K562 (cell line): ENCODE measurements at regions not wholly inside any gene's neighbourhood (a gene's known extent, or its start where the extent isn't known, plus 50 kb on each side); places are given as distances from the start of the nearest gene placed in this dataset.
"Not testable (repeated sequence)": the region's sequence is repeated elsewhere in the genome, so short reads cannot be mapped to it uniquely, and the experiment has no call there.

ENCODE experiments used
- ATAC-seq: fragments of 200-7000 bp; cut with Tn5 transposase; 3 replicates; pipeline ENCODE4 v1.9.1; 2020; ENCODE audit warnings: moderate library complexity
- BruUV-seq: library from RNA; stranded (reverse); fragments of 400-500 nt; replicated peaks from 2 replicates; lab custom pipeline; 2021; lab: Mats Ljungman, UMichigan
- CTCF ChIA-PET: fragments of 300-600 bp; formaldehyde crosslinking; extraction: SDS; loops from one replicate; lab custom pipeline; 2021; ENCODE audit warnings: low intra/inter-chr PET ratio; lab: Yijun Ruan, JAX
- POLR2A ChIA-PET: fragments of 300-600, 350-650 bp; sonication (Branson Sonifier 250); formaldehyde crosslinking; extraction: SDS; loops from one replicate; lab custom pipeline; 2021; ENCODE audit warnings: antibody characterized with exemption, inconsistent platforms; lab: Yijun Ruan, JAX
- DNase-seq, 4 experiments: peaks; one replicate each; pipeline versions ENCODE4 v3.0.0 to v3.0.0-alpha.2; 2011 to 2018; ENCODE audit warnings: low spot score in 3 of 4, mixed read lengths in 3 of 4; ENCODE audit errors: extremely low read depth in 1 of 4
- FAIRE-seq: peaks from 2 replicates; lab custom pipeline; 2011; peaks lifted over from hg19 to GRCh38; lab: Jason Lieb, UNC
- H2AFZ ChIP-seq: 2 replicates; pipeline ENCODE4 v1.6.0; 2011; ENCODE audit warnings: low read depth, low read length, control low read depth, inconsistent platforms
- H3K27ac ChIP-seq: fragments of 200-600 bp; 3 replicates; pipeline ENCODE4 v1.8.0; 2011; ENCODE audit warnings: low read depth, mild to moderate bottlenecking, control low read depth, inconsistent platforms, low read length, moderate library complexity, mixed read lengths; ENCODE audit errors: extremely low read depth
- H3K27me3 ChIP-seq, 2 experiments: fragments of 300-600 bp in 1 of 2; 2 replicates in 1 of 2; 3 replicates in 1 of 2; pipeline versions ENCODE4 v1.6.0 to v1.8.0; 2011; ENCODE audit warnings: inconsistent platforms in 2 of 2, low read length in 2 of 2, mild to moderate bottlenecking in 1 of 2, mixed read lengths in 1 of 2, moderate library complexity in 1 of 2; ENCODE audit not compliant: control insufficient read depth in 2 of 2, insufficient read depth in 2 of 2
- H3K36me3 ChIP-seq: fragments of 300-600 bp; 3 replicates; pipeline ENCODE4 v1.8.0; 2011; ENCODE audit warnings: mild to moderate bottlenecking, low read length, inconsistent platforms; ENCODE audit not compliant: control insufficient read depth, insufficient read depth
- H3K4me1 ChIP-seq, 2 experiments: fragments of 200-600 bp in 1 of 2; replicated peaks in 1 of 2; 2 replicates in 1 of 2; 3 replicates in 1 of 2; pipeline versions ENCODE4 v1.5.1 to v1.8.0; 2011; ENCODE audit warnings: inconsistent platforms in 2 of 2, low read length in 2 of 2, mild to moderate bottlenecking in 1 of 2, mixed read lengths in 1 of 2, moderate library complexity in 1 of 2; ENCODE audit not compliant: control insufficient read depth in 2 of 2, insufficient read depth in 2 of 2
- H3K4me2 ChIP-seq: 2 replicates; pipeline ENCODE4 v1.6.1; 2011; ENCODE audit warnings: low read length, control low read depth, inconsistent platforms, mixed read lengths; ENCODE audit not compliant: insufficient read depth
- H3K4me3 ChIP-seq: fragments of 200-600 bp; sonication (generic), shearing (Covaris generic); 2 replicates; pipeline ENCODE4 v1.5.1; 2016; ENCODE audit warnings: control low read depth, inconsistent platforms
- H3K79me2 ChIP-seq: fragments of 200-600 bp; 3 replicates; pipeline ENCODE4 v1.8.0; 2011; ENCODE audit warnings: low read length, inconsistent platforms; ENCODE audit not compliant: control insufficient read depth, insufficient read depth
- H3K9ac ChIP-seq, 2 experiments: 2 replicates each; pipeline versions ENCODE4 v1.6.0 to v1.6.1; 2011; ENCODE audit warnings: low read depth in 2 of 2, low read length in 2 of 2, control low read depth in 1 of 2, inconsistent platforms in 1 of 2, mild to moderate bottlenecking in 1 of 2, mixed read lengths in 1 of 2; ENCODE audit not compliant: insufficient read depth in 1 of 2
- H3K9me1 ChIP-seq: one replicate; pipeline ENCODE4 v1.6.0; 2011; ENCODE audit warnings: inconsistent platforms, mild to moderate bottlenecking, low read length, moderate library complexity; ENCODE audit not compliant: control insufficient read depth, insufficient read depth
- H3K9me3 ChIP-seq: replicated peaks from 2 replicates; pipeline ENCODE4 v1.5.1; 2011; ENCODE audit warnings: low read depth, low read length, inconsistent platforms; ENCODE audit not compliant: control insufficient read depth, insufficient read depth
- H4K20me1 ChIP-seq: replicated peaks from 2 replicates; pipeline ENCODE4 v1.6.1; 2011; ENCODE audit warnings: low read length, inconsistent platforms, mixed read lengths; ENCODE audit not compliant: control insufficient read depth, insufficient read depth
- C11orf30 ChIP-seq: fragments of 450-650 bp; IDR thresholded peaks from 2 replicates; pipeline ENCODE4 v1.6.1; 2016; ENCODE audit warnings: low read depth, mild to moderate bottlenecking
- MAFG ChIP-seq: fragments of 450-650 bp; conservative IDR thresholded peaks from 2 replicates; pipeline ENCODE4 v1.6.1; 2016; ENCODE audit warnings: missing genetic modification characterization, missing compliant biosample characterization
- ZNF124 ChIP-seq: sonication (generic); formaldehyde crosslinking; IDR thresholded peaks from 2 replicates; pipeline ENCODE4 v1.8.1; 2022; ENCODE audit warnings: missing genetic modification reagents
- ZNF316 ChIP-seq: fragments of 450-650 bp; IDR thresholded peaks from 2 replicates; pipeline ENCODE4 v1.6.1; 2016
- WGBS: fragments of 100-300 bp; shearing (Covaris generic); methylation state at CpG from one replicate; pipeline ENCODE4 v1.1.6; 2016; ENCODE audit warnings: low coverage, mixed read lengths; ENCODE audit not compliant: insufficient coverage; ENCODE audit errors: missing lambda C conversion rate; 5-methylcytosine and 5-hydroxymethylcytosine counted together
- in situ Hi-C: fragments of 300-500 bp; cut with MboI; formaldehyde crosslinking; loops from 4 replicates; pipeline ENCODE4 v1.15.0; 2018; ENCODE audit warnings: inconsistent platforms, mixed read lengths
- intact Hi-C: fragments of 100-400 bp; cut with micrococcal nuclease; formaldehyde crosslinking; loops from 2 replicates; pipeline ENCODE4 v1.14.2; 2022
- TF ChIP-seq, protein P1 (sequence below), 2 experiments: fragments of 450-650 bp in 1 of 2; sonication (generic) in 1 of 2; formaldehyde crosslinking; conservative IDR thresholded peaks; 2 replicates each; pipeline versions ENCODE4 v1.4.0 to v1.8.1; 2020 to 2022; ENCODE audit warnings: mild to moderate bottlenecking in 1 of 2, missing genetic modification reagents in 1 of 2

DNA sequence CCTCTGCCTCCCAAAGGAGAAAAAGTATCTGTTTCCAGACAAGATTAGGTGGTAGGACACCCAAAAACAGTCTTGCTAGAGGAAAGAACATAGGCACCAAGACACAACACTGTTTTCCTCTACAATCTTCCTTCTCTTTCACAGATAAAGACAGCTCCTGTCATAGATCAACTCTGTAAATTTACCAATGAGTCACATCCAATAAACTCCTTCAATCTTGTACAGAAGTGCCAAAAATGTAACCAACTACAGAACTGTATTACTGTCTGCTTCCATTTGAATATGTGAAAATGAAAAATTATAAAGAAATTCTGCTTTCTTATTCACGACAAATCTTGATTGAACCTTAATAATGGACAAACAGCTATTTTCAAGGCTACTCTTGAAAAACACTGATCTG, 286.9 kb downstream of the PLK2 start:
- Histone ChIP-seq H3K4me3 (no peak overlapping the region), H3K36me3 (no peaks in the 10 kb centered on the region), H3K79me2 (no peaks in the 10 kb centered on the region), H3K9me1 (no peaks in the 10 kb centered on the region), H3K9ac (no peak overlapping the region), H3K4me2 (no peak overlapping the region), H4K20me1 (no peaks in the 10 kb centered on the region), H3K4me1 (no peaks in the 10 kb centered on the region), H3K27ac (no peak overlapping the region), H3K9me3 (no peaks in the 10 kb centered on the region), H3K27me3 (no peaks in the 10 kb centered on the region), H2AFZ (no peak overlapping the region)
- in situ Hi-C loops (no loop called here), intact Hi-C loops (no loop called here)
- TF ChIP-seq ZNF124 (CRISPR knock-in tag) = no peak
- BruUV-seq = no TSS peak
- POLR2A ChIA-PET = interaction anchor here (0.6 kb wide), 1 partner anchor 210 kb away, joined by 3 read pairs; no protein-coding TSS in a partner anchor
- no peak for DNase-seq
- no peak for FAIRE-seq
- CTCF ChIA-PET = no interaction called here
- no peak for ATAC-seq
- 18% methylated on average over 1 of the region's 1 CpG for WGBS

DNA sequence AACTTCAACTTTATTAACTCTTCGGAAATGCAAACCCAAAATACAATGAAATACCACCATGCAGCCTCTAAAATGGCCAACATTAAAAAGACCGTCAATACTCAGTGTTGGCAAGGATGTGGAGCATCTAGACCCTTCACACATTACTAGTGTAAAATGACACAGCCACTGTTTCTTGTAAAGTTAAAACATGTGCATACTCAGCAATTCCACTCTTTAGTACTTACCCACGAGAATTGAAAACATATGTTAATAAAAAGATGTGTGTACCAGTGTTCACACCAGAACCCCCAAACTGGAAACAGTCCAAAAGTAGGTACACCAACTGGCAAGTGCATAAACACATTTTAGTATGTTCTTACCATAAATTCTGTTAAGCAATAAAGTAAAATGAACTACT, 294.7 kb downstream of the PLK2 start:
- no TSS peak for BruUV-seq
- H2AFZ ChIP-seq = no peak overlapping the region
- POLR2A ChIA-PET = no interaction called here
- no peak overlapping the region for H3K9ac ChIP-seq
- ATAC-seq (no peak), FAIRE-seq (no peak), DNase-seq (no peak)
- H3K27me3 ChIP-seq = no peaks in the 10 kb centered on the region
- no peaks in the 10 kb centered on the region for H3K4me1 ChIP-seq
- H3K9me3 ChIP-seq = no peaks in the 10 kb centered on the region
- H3K4me2 ChIP-seq = no peak overlapping the region
- H4K20me1 ChIP-seq = no peaks in the 10 kb centered on the region
- H3K27ac ChIP-seq = no peak overlapping the region
- H3K36me3 ChIP-seq = no peaks in the 10 kb centered on the region
- H3K79me2 ChIP-seq = no peaks in the 10 kb centered on the region
- intact Hi-C loops = no loop called here
- H3K4me3 ChIP-seq = no peak overlapping the region
- WGBS = 11% methylated on average over 3 of the region's 3 CpGs
- no peaks in the 10 kb centered on the region for H3K9me1 ChIP-seq
- CTCF ChIA-PET = no interaction called here
- TF ChIP-seq ZNF316 (peak; percentile 41; the same call in 1 of the 2 replicates), MAFG (tag) (0 out of 2 replicates have a peak, but pooled peaks have one; percentile 13), C11orf30 (peak; percentile 40; the same call in 1 of the 2 replicates)
- TF ChIP-seq, protein P1, sequence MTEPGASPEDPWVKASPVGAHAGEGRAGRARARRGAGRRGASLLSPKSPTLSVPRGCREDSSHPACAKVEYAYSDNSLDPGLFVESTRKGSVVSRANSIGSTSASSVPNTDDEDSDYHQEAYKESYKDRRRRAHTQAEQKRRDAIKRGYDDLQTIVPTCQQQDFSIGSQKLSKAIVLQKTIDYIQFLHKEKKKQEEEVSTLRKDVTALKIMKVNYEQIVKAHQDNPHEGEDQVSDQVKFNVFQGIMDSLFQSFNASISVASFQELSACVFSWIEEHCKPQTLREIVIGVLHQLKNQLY (CRISPR knock-in tag; conservative IDR thresholded peaks at IDR 0.05) = no peak
- TF ChIP-seq, all 486 proteins: peak for 3
- in situ Hi-C loops = no loop called here

DNA sequence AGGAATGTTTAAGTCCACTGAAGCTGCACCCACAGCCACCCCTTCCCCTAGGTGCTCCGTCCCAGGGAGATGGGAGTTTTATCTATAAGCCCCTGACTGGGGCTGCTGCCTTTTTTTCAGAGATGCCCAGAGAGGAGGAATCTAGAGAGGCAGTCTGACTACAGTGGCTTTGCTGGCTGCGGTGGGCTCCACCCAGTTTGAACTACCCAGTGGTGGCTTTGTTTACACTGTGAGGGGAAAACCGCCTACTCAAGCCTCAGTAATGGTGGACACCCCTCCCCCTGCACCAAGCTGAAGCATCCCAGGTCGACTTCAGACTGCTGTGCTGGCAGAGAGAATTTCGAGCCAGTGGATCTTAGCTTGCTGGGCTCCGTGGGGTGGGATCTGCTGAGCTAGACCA, 298.0 kb downstream of the PLK2 start:
- H3K9me1 ChIP-seq, CTCF ChIA-PET, H2AFZ ChIP-seq, H3K27ac ChIP-seq, H3K9me3 ChIP-seq, intact Hi-C loops, DNase-seq, H3K4me3 ChIP-seq, BruUV-seq, H3K9ac ChIP-seq, POLR2A ChIA-PET, FAIRE-seq, H3K27me3 ChIP-seq, H3K36me3 ChIP-seq, ATAC-seq, H3K4me1 ChIP-seq, in situ Hi-C loops, H3K4me2 ChIP-seq, H4K20me1 ChIP-seq, H3K79me2 ChIP-seq: not testable (repeated sequence)
- WGBS = 9% methylated on average over 5 of the region's 6 CpGs
